Jurkat, Clone E6-1 (cell line): ENCODE measurements at regions not wholly inside any gene's neighbourhood (a gene's known extent, or its start where the extent isn't known, plus 50 kb on each side); places are given as distances from the start of the nearest gene placed in this dataset.
"Not testable (repeated sequence)": the region's sequence is repeated elsewhere in the genome, so short reads cannot be mapped to it uniquely, and the experiment has no call there.

Experiments
- DNase-seq: peaks from one replicate; pipeline ENCODE4 v3.0.0-alpha.2; 2011; ENCODE audit warnings: low read depth, low spot score
- H3K4me3 ChIP-seq: 2 replicates; pipeline ENCODE4 v1.5.1; 2011; ENCODE audit warnings: mild to moderate bottlenecking, low read length, control low read depth, moderate library complexity

DNA sequence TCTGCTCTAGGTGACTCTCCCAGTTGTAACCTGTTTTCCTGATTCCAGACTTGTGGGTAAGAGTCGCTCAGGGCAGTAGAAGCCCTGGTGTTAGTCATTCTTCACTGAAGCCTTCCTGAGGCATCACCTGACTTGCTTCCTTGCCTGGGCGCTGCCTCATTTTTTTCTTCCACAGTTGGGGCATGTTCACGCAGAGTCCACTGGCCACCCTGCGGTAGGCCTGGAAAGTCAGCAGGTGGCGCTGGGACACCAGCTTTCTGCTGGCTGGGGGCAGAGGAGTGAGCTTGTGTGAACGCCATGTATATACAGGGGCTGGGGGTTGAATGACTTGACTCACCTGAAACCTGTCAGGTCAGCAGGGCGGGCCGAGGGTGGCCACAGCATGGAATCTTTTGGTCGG lies 189.3 kb upstream of the TP53TG3 start:
- DNase-seq, H3K4me3 ChIP-seq: not testable (repeated sequence)

GRCh38 chr16:32861476-32862201 lies 185.7 kb upstream of the TP53TG3 start:
- DNase-seq, H3K4me3 ChIP-seq: not testable (repeated sequence)

- DNase-seq, H3K4me3 ChIP-seq: not testable (repeated sequence)
Observed at GRCh38 chr16:32847379-32847778, 171.4 kb upstream of the TP53TG3 start.

- H3K4me3 ChIP-seq, DNase-seq: not testable (repeated sequence)
Observed at GRCh38 chr16:32845572-32845971, 169.6 kb upstream of the TP53TG3 start.

DNA sequence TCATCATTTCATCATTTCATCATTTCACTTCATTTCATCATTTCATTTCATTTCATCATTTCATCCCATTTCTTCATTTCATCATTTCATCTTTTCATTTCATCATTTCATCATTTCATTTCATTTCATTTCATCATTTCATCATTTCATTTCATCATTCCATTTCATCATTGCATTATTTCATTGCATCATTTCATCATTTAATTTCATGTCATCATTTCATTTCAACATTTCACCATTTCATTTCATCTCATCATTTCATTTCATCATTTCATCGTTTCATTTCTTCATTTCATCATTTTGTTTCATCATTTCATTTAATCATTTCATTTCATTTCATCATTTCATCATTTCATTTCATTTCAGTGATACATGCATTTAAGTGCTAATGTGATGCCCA lies 166.9 kb upstream of the TP53TG3 start:
- H3K4me3 ChIP-seq, DNase-seq: not testable (repeated sequence)

DNA sequence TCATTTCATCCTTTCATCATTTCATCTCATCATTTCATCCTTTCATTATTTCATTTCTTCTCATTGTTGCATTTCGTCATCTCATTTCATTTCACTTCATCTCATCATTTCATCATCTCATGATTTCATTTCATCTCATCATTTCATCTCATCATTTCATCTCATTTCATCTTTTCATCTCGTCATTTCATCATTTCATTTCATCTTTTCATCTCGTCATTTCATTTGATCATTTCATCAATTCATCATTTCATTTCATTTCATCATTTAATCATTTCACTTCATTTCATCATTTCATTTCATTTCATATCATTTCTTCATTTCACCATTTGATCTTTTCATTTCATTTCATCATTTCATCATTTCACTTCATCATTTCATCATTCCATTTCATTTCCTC lies 131.3 kb upstream of the TP53TG3 start:
- DNase-seq, H3K4me3 ChIP-seq: not testable (repeated sequence)

GRCh38 chr16:32805639-32806038 lies 129.7 kb upstream of the TP53TG3 start:
- DNase-seq, H3K4me3 ChIP-seq: not testable (repeated sequence)
